ENCODE measurements at regions not wholly inside any gene's neighbourhood (a gene's known extent, or its start where the extent isn't known, plus 50 kb on each side); places are given as distances from the start of the nearest gene placed in this dataset.

- TF ChIP-seq CTCF (IDR thresholded peaks at IDR 0.05) (no peak), POLR2A (IDR thresholded peaks at IDR 0.05) (no peak)
These were observed 89.2 kb downstream of the ZNF365 start for GRCh38 chr10:62463364-62463763.
